Left kidney (tissue), 1 donor: ENCODE measurements at regions not wholly inside any gene's neighbourhood (a gene's known extent, or its start where the extent isn't known, plus 50 kb on each side); places are given as distances from the start of the nearest gene placed in this dataset.
A peak's percentile ranks its signal among the peaks of the same experiment; 100 is the strongest.

Experiments
- DNase-seq: peaks from one replicate; pipeline ENCODE4 v3.0.0-alpha.2; 2013

GRCh38 chr1:22221233-22221780 lies 78.4 kb upstream of the WNT4 start:
- DNase-seq = no peak

- DNase-seq = no peak
These were observed 79.8 kb upstream of the WNT4 start for GRCh38 chr1:22222723-22223122.

- no peak for DNase-seq
These were observed 80.3 kb upstream of the WNT4 start for GRCh38 chr1:22223176-22223575.

- no peak for DNase-seq
These were observed 81.2 kb upstream of the WNT4 start for GRCh38 chr1:22224091-22224490.

GRCh38 chr1:22224631-22225030 lies 81.7 kb upstream of the WNT4 start:
- DNase-seq = no peak

- no peak for DNase-seq
These were observed 83.1 kb upstream of the WNT4 start for GRCh38 chr1:22225858-22226589.

GRCh38 chr1:22228074-22228473 lies 85.2 kb upstream of the WNT4 start:
- DNase-seq = no peak

GRCh38 chr1:22228505-22228911 lies 85.6 kb upstream of the WNT4 start:
- no peak for DNase-seq

- DNase-seq = no peak
These were observed 86.5 kb upstream of the WNT4 start for GRCh38 chr1:22229379-22229778.

GRCh38 chr1:22231068-22231593 lies 88.2 kb upstream of the WNT4 start:
- DNase-seq = no peak

- no peak for DNase-seq
These were observed 89.2 kb upstream of the WNT4 start for GRCh38 chr1:22231995-22232690.

GRCh38 chr1:22233222-22233621 lies 90.3 kb upstream of the WNT4 start:
- DNase-seq = no peak

GRCh38 chr1:22234476-22235030 lies 91.7 kb upstream of the WNT4 start:
- DNase-seq = no peak

- no peak for DNase-seq
These were observed 93.3 kb upstream of the WNT4 start for GRCh38 chr1:22236166-22236565.

- DNase-seq = no peak
These were observed 94.0 kb upstream of the WNT4 start for GRCh38 chr1:22236900-22237299.

- DNase-seq = no peak
These were observed 94.7 kb upstream of the WNT4 start for GRCh38 chr1:22237433-22238093.

- no peak for DNase-seq
These were observed 95.7 kb upstream of the WNT4 start for GRCh38 chr1:22238356-22239224.

GRCh38 chr1:22239378-22239777 lies 96.5 kb upstream of the WNT4 start:
- no peak for DNase-seq

- DNase-seq = no peak
These were observed 98.4 kb upstream of the WNT4 start for GRCh38 chr1:22241250-22241649.

- DNase-seq = peak; percentile 60
These were observed 98.9 kb upstream of the WNT4 start for GRCh38 chr1:22241811-22242210.

- DNase-seq = no peak
These were observed 102.3 kb upstream of the WNT4 start for GRCh38 chr1:22245100-22245650.
